22Rv1 (cell line): ENCODE measurements at regions not wholly inside any gene's neighbourhood (a gene's known extent, or its start where the extent isn't known, plus 50 kb on each side); places are given as distances from the start of the nearest gene placed in this dataset.

Source experiments
- ZFX ChIP-seq: fragments of 450-650 bp; IDR thresholded peaks from 2 replicates; pipeline ENCODE4 v1.6.1; 2017; ENCODE audit warnings: antibody characterized with exemption, borderline replicate concordance
- TF ChIP-seq, protein P1 (sequence below): fragments of 450-650 bp; IDR thresholded peaks from 2 replicates; pipeline ENCODE4 v1.5.1; 2017; ENCODE audit warnings: mild to moderate bottlenecking

DNA sequence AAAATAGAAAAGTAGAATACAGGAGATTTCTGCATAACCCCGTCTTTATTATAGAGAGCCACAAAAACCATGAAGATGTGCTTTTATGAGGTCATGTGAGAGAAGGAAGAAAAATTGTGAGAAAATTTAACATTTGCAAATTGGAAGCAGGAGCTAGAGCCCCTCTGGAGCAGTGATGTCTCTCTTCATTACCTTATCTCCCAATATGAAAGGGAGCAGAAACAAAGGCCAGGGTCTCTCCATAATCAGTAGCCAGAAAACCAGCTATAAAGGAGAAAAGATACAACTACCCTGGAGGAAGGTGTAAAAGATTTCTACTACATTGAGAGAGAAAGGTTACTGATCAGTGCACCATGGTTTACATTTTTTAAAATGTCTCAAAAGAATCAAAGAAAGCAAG, 53.2 kb upstream of the ITGA1 start:
- TF ChIP-seq, protein P1, sequence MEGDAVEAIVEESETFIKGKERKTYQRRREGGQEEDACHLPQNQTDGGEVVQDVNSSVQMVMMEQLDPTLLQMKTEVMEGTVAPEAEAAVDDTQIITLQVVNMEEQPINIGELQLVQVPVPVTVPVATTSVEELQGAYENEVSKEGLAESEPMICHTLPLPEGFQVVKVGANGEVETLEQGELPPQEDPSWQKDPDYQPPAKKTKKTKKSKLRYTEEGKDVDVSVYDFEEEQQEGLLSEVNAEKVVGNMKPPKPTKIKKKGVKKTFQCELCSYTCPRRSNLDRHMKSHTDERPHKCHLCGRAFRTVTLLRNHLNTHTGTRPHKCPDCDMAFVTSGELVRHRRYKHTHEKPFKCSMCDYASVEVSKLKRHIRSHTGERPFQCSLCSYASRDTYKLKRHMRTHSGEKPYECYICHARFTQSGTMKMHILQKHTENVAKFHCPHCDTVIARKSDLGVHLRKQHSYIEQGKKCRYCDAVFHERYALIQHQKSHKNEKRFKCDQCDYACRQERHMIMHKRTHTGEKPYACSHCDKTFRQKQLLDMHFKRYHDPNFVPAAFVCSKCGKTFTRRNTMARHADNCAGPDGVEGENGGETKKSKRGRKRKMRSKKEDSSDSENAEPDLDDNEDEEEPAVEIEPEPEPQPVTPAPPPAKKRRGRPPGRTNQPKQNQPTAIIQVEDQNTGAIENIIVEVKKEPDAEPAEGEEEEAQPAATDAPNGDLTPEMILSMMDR: no peak
- TF ChIP-seq ZFX: no peak
